IMR-90 (cell line): ENCODE measurements at regions not wholly inside any gene's neighbourhood (a gene's known extent, or its start where the extent isn't known, plus 50 kb on each side); places are given as distances from the start of the nearest gene placed in this dataset.

ENCODE experiments used
- ATAC-seq: fragments of 200-7000 bp; cut with Tn5 transposase; 2 replicates; pipeline ENCODE4 v1.9.1; 2020; ENCODE audit warnings: low read depth, mild to moderate bottlenecking, moderate library complexity
- BruUV-seq: library from RNA; stranded (reverse); fragments of 400-500 nt; replicated peaks from 2 replicates; lab custom pipeline; 2021; lab: Mats Ljungman, UMichigan
- CTCF ChIA-PET: fragments of 300-600 bp; formaldehyde crosslinking; extraction: SDS; loops from one replicate; lab custom pipeline; 2021; ENCODE audit warnings: antibody characterized with exemption; lab: Yijun Ruan, JAX
- POLR2A ChIA-PET: fragments of 300-600 bp; sonication (Branson Sonifier 250); formaldehyde crosslinking; loops from one replicate; lab custom pipeline; 2022; ENCODE audit warnings: antibody characterized with exemption; ENCODE audit not compliant: unreplicated experiment; lab: Charles Lee
- DNase-seq: peaks from one replicate; pipeline ENCODE4 v3.0.0; 2013
- H2AFZ ChIP-seq: replicated peaks from 2 replicates; pipeline ENCODE3; 2013; ENCODE audit warnings: low read length, mild to moderate bottlenecking; ENCODE audit not compliant: poor library complexity
- H2AK5ac ChIP-seq: 2 replicates; pipeline ENCODE4 v1.6.1; 2013; ENCODE audit warnings: low read depth, low read length, inconsistent platforms
- H2AK9ac ChIP-seq: replicated peaks from 2 replicates; pipeline ENCODE3; 2013; ENCODE audit warnings: mild to moderate bottlenecking, low read depth, low read length, moderate library complexity; ENCODE audit not compliant: poor library complexity
- H2BK120ac ChIP-seq: 2 replicates; pipeline ENCODE4 v1.6.1; 2013; ENCODE audit warnings: low read depth, low read length, inconsistent platforms
- H2BK15ac ChIP-seq: 3 replicates; pipeline ENCODE4 v1.6.1; 2013; ENCODE audit warnings: low read depth, low read length, inconsistent platforms
- H2BK20ac ChIP-seq: 2 replicates; pipeline ENCODE4 v1.6.1; 2013; ENCODE audit warnings: low read depth, mild to moderate bottlenecking, inconsistent platforms, low read length, moderate library complexity
- H2BK5ac ChIP-seq: 2 replicates; pipeline ENCODE4 v1.6.1; 2013; ENCODE audit warnings: mild to moderate bottlenecking, low read depth, low read length, inconsistent platforms; ENCODE audit not compliant: poor library complexity, severe bottlenecking
- H3K14ac ChIP-seq: replicated peaks from 2 replicates; pipeline ENCODE4 v1.6.1; 2013; ENCODE audit warnings: low read depth, low read length, inconsistent platforms
- H3K18ac ChIP-seq: 2 replicates; pipeline ENCODE4 v1.6.1; 2013; ENCODE audit warnings: low read depth, low read length, control low read depth
- H3K23ac ChIP-seq: 2 replicates; pipeline ENCODE4 v1.6.1; 2013; ENCODE audit warnings: low read depth, low read length, inconsistent platforms
- H3K27ac ChIP-seq: 2 replicates; pipeline ENCODE4 v1.5.1; 2013; ENCODE audit warnings: mild to moderate bottlenecking, control low read depth, low read length; ENCODE audit not compliant: insufficient read depth
- H3K27me3 ChIP-seq: 2 replicates; pipeline ENCODE4 v1.6.1; 2013; ENCODE audit warnings: low read length; ENCODE audit not compliant: control insufficient read depth, insufficient read depth
- H3K36me3 ChIP-seq: 2 replicates; pipeline ENCODE4 v1.6.1; 2013; ENCODE audit warnings: low read length, mixed read lengths; ENCODE audit not compliant: control insufficient read depth, insufficient read depth
- H3K4ac ChIP-seq: 2 replicates; pipeline ENCODE4 v1.6.1; 2013; ENCODE audit warnings: low read depth, low read length, inconsistent platforms
- H3K4me1 ChIP-seq: 2 replicates; pipeline ENCODE4 v1.6.1; 2013; ENCODE audit warnings: low read length, mixed read lengths; ENCODE audit not compliant: control insufficient read depth, insufficient read depth
- H3K4me2 ChIP-seq: 2 replicates; pipeline ENCODE4 v1.6.1; 2013; ENCODE audit warnings: low read depth, mild to moderate bottlenecking, control low read depth, low read length, moderate library complexity
- H3K4me3 ChIP-seq: 2 replicates; pipeline ENCODE4 v1.5.1; 2013; ENCODE audit warnings: low read depth, mild to moderate bottlenecking, control low read depth, low read length, moderate library complexity; ENCODE audit not compliant: insufficient read depth
- H3K56ac ChIP-seq: 2 replicates; pipeline ENCODE4 v1.6.1; 2013; ENCODE audit warnings: low read length, inconsistent platforms; ENCODE audit not compliant: insufficient read depth; ENCODE audit errors: extremely low read depth
- H3K79me1 ChIP-seq, 2 experiments: 2 replicates each; pipeline ENCODE4 v1.6.1; 2013; ENCODE audit warnings: low read length in 2 of 2, inconsistent platforms in 1 of 2, low read depth in 1 of 2
- H3K9ac ChIP-seq: 2 replicates; pipeline ENCODE4 v1.6.1; 2013; ENCODE audit warnings: low read depth, low read length, control low read depth
- H3K9me1 ChIP-seq: 2 replicates; pipeline ENCODE4 v1.6.1; 2013; ENCODE audit warnings: low read length, inconsistent platforms; ENCODE audit not compliant: insufficient read depth
- H3K9me3 ChIP-seq: 2 replicates; pipeline ENCODE4 v1.6.1; 2013; ENCODE audit warnings: low read length; ENCODE audit not compliant: control insufficient read depth, insufficient read depth
- H4K20me1 ChIP-seq: 2 replicates; pipeline ENCODE4 v1.6.1; 2013; ENCODE audit warnings: low read length, inconsistent platforms; ENCODE audit not compliant: insufficient read depth
- H4K5ac ChIP-seq: 2 replicates; pipeline ENCODE4 v1.6.1; 2013; ENCODE audit warnings: mild to moderate bottlenecking, low read depth, low read length, control low read depth
- H4K8ac ChIP-seq, 2 experiments: 2 replicates each; pipeline ENCODE4 v1.6.1; 2013; ENCODE audit warnings: low read depth in 2 of 2, low read length in 2 of 2, control low read depth in 1 of 2, inconsistent platforms in 1 of 2
- H4K91ac ChIP-seq: 2 replicates; pipeline ENCODE4 v1.6.1; 2013; ENCODE audit warnings: low read depth, low read length, inconsistent platforms; ENCODE audit not compliant: insufficient read depth
- BHLHE40 ChIP-seq: fragments of 150-350 bp; IDR thresholded peaks from 2 replicates; pipeline ENCODE4 v1.6.1; 2016; ENCODE audit warnings: mild to moderate bottlenecking, low read depth, low read length
- CEBPB ChIP-seq: IDR thresholded peaks from 2 replicates; pipeline ENCODE4 v1.6.1; 2012; ENCODE audit warnings: low read depth, low read length, improper control_type of control experiment
- CHD1 ChIP-seq: IDR thresholded peaks from 2 replicates; pipeline ENCODE4 v1.6.1; 2012; ENCODE audit warnings: low read depth, low read length, improper control_type of control experiment
- CTCF ChIP-seq: conservative IDR thresholded peaks from 2 replicates; pipeline ENCODE4 v1.5.1; 2012; ENCODE audit warnings: mild to moderate bottlenecking, low read depth, low read length, improper control_type of control experiment
- ELK1 ChIP-seq: fragments of 150-350 bp; IDR thresholded peaks from 2 replicates; pipeline ENCODE4 v1.6.1; 2016; ENCODE audit warnings: low read depth, mild to moderate bottlenecking, low read length, moderate library complexity, borderline replicate concordance
- FOS ChIP-seq: fragments of 150-350 bp; IDR thresholded peaks from 2 replicates; pipeline ENCODE4 v1.6.1; 2016; ENCODE audit warnings: low read depth, low read length
- MAFK ChIP-seq: IDR thresholded peaks from 2 replicates; pipeline ENCODE4 v1.6.1; 2012; ENCODE audit warnings: low read depth, low read length, improper control_type of control experiment
- MAZ ChIP-seq: IDR thresholded peaks from 2 replicates; pipeline ENCODE4 v1.6.1; 2012; ENCODE audit warnings: low read depth, mild to moderate bottlenecking, low read length, improper control_type of control experiment, moderate library complexity, borderline replicate concordance
- MXI1 ChIP-seq: IDR thresholded peaks from 2 replicates; pipeline ENCODE4 v1.6.1; 2012; ENCODE audit warnings: low read depth, mild to moderate bottlenecking, low read length, moderate library complexity, borderline replicate concordance
- NFE2L2 ChIP-seq: fragments of 150-350 bp; IDR thresholded peaks from 2 replicates; pipeline ENCODE4 v1.6.1; 2016; ENCODE audit warnings: low read depth, mild to moderate bottlenecking, low read length
- POLR2A ChIP-seq: IDR thresholded peaks from 2 replicates; pipeline ENCODE4 v1.6.1; 2012; ENCODE audit warnings: mild to moderate bottlenecking, low read depth, low read length
- RAD21 ChIP-seq: IDR thresholded peaks from 2 replicates; pipeline ENCODE4 v1.6.1; 2012; ENCODE audit warnings: low read length, improper control_type of control experiment
- RFX5 ChIP-seq: IDR thresholded peaks from 2 replicates; pipeline ENCODE4 v1.8.0; 2012; ENCODE audit warnings: low read depth, mild to moderate bottlenecking, low read length, moderate library complexity
- SMC3 ChIP-seq: fragments of 150-350 bp; IDR thresholded peaks from 2 replicates; pipeline ENCODE4 v1.6.1; 2016; ENCODE audit warnings: low read depth, mild to moderate bottlenecking, antibody characterized with exemption, low read length, moderate library complexity
- USF2 ChIP-seq: fragments of 150-350 bp; IDR thresholded peaks from 2 replicates; pipeline ENCODE4 v1.6.1; 2017; ENCODE audit warnings: mild to moderate bottlenecking, antibody characterized with exemption, low read length, low read depth
- WGBS, 2 experiments: methylation state at CpG; one replicate each; pipeline versions ENCODE4 v1.1.5 to v1.1.7; 2013; ENCODE audit warnings: missing lambda C conversion rate in 2 of 2; ENCODE audit not compliant: insufficient read length in 1 of 2; ENCODE audit errors: extremely low coverage in 2 of 2; 5-methylcytosine and 5-hydroxymethylcytosine counted together
- dilution Hi-C: fragments of 300-500 bp; cut with HindIII; formaldehyde crosslinking; loops from one replicate; pipeline ENCODE4 v1.14.3; 2018; ENCODE audit warnings: low sequenced_read_pairs; ENCODE audit not compliant: unreplicated experiment
- in situ Hi-C: fragments of 300-500 bp; cut with MboI; formaldehyde crosslinking; loops from 3 replicates; pipeline ENCODE4 v1.14.3; 2019; ENCODE audit warnings: low sequenced_read_pairs, inconsistent platforms, mixed read lengths
- intact Hi-C: fragments of 100-400 bp; cut with micrococcal nuclease; formaldehyde crosslinking; loops from 2 replicates; pipeline ENCODE4 v1.10.0; 2022

- Histone ChIP-seq H3K9me1 (no peaks in the 10 kb centered on the region), H2AK9ac (no peak overlapping the region), H3K9ac (no peak overlapping the region), H3K27ac (no peak overlapping the region), H3K4me1 (no peaks in the 10 kb centered on the region; the same call in 1 of the 2 replicates), H3K4me3 (no peak overlapping the region), H3K27me3 (peaks cover 3% of the 10 kb centered on the region; the same call in 1 of the 2 replicates), H3K36me3 (no peaks in the 10 kb centered on the region), H2BK5ac (no peak overlapping the region), H4K20me1 (no peaks in the 10 kb centered on the region), H2AFZ (no peak overlapping the region), H2BK120ac (no peak overlapping the region), H4K5ac (no peak overlapping the region), H3K9me3 (no peaks in the 10 kb centered on the region), H3K23ac (no peak overlapping the region), H2AK5ac (no peak overlapping the region), H3K18ac (no peak overlapping the region), H3K14ac (no peak overlapping the region), H3K56ac (no peak overlapping the region), H2BK20ac (no peak overlapping the region), H3K4ac (no peak overlapping the region), H4K8ac (no peak overlapping the region), H4K91ac (no peak overlapping the region), H3K79me1 (no peaks in the 10 kb centered on the region), H2BK15ac (no peak overlapping the region), H3K4me2 (no peak overlapping the region)
- no CpG with 5 or more reads among the region's 3 CpGs for WGBS, 2 experiments
- no peak for ATAC-seq
- intact Hi-C loops: no loop called here
- dilution Hi-C loops: no loop called here
- ChIA-PET POLR2A (no interaction called here), CTCF (no interaction called here)
- TF ChIP-seq SMC3 (no peak), USF2 (no peak), BHLHE40 (no peak), CHD1 (no peak), FOS (no peak), NFE2L2 (no peak), MAZ (no peak), MAFK (no peak), POLR2A (no peak), RAD21 (no peak), RFX5 (no peak), CEBPB (no peak), MXI1 (no peak), ELK1 (no peak), CTCF (no peak)
- no TSS peak for BruUV-seq
- in situ Hi-C loops: loop anchor here (10.0 kb wide), 1 partner anchor 62 kb away; no protein-coding TSS in a partner anchor
- DNase-seq: no peak
Observed at GRCh38 chr15:48066456-48066855, 54.3 kb upstream of the SLC24A5 start.
